ENCODE measurements at regions not wholly inside any gene's neighbourhood (a gene's known extent, or its start where the extent isn't known, plus 50 kb on each side); places are given as distances from the start of the nearest gene placed in this dataset.

- Histone ChIP-seq H3K27ac (no peak overlapping the region), H3K4me1 (ENCODE audit: control insufficient read depth in 1 of 2, low read depth in 2 of 2) (no peaks in the 10 kb centered on the region), H3K36me3 (no peaks in the 10 kb centered on the region), H3K27me3 (replicated peaks; ENCODE audit: insufficient read depth) (no peaks in the 10 kb centered on the region), H3K4me3 (no peak overlapping the region), H3K9me3 (no peaks in the 10 kb centered on the region)
- TF ChIP-seq CTCF (IDR thresholded peaks at IDR 0.05) = no peak
- DNase-seq (ENCODE audit: low spot score) (no peak), ATAC-seq (ENCODE audit: insufficient number of reproducible peaks, low FRiP score, low read depth) (no peak)
These were observed 227.3 kb downstream of the TBX18 start for GRCh38 chr6:84536885-84537638.

DNA sequence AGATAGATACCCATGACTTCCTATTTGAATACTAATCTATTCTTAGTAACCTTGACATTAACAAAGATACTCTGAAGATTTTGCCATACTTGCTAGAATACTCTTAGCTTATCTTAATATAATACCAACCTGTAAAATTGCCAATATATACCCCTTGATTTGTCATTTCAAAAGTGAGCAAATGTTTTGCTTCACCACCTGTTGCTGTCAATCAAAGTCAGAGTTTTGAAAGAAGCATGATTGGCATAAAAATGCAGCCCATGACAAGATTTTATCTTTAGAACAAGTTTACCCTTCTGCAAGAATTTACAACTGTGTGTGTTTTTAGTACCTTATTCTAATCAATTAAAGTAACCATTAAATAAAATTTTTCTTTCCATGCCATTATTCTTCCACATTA lies 236.2 kb downstream of the TBX18 start:
- DNase-seq (ENCODE audit: low spot score) (no peak), ATAC-seq (ENCODE audit: insufficient number of reproducible peaks, low FRiP score, low read depth) (no peak)
- Histone ChIP-seq H3K4me1 (ENCODE audit: control insufficient read depth in 1 of 2, low read depth in 2 of 2) (no peaks in the 10 kb centered on the region), H3K36me3 (no peaks in the 10 kb centered on the region), H3K9me3 (no peaks in the 10 kb centered on the region), H3K27me3 (replicated peaks; ENCODE audit: insufficient read depth) (no peaks in the 10 kb centered on the region), H3K27ac (no peak overlapping the region), H3K4me3 (no peak overlapping the region)
- TF ChIP-seq CTCF (IDR thresholded peaks at IDR 0.05) = no peak

GRCh38 chr6:84526631-84527030 lies 237.8 kb downstream of the TBX18 start:
- no peaks in the 10 kb centered on the region for H3K36me3 ChIP-seq
- peaks cover 0 to 15% of the 10 kb centered on the region in 2 donors for H3K4me1 ChIP-seq (ENCODE audit: control insufficient read depth in 1 of 2, low read depth in 2 of 2)
- no peaks in the 10 kb centered on the region for H3K27me3 ChIP-seq (replicated peaks; ENCODE audit: insufficient read depth)
- DNase-seq (ENCODE audit: low spot score) (no peak), ATAC-seq (ENCODE audit: insufficient number of reproducible peaks, low FRiP score, low read depth) (no peak)
- no peak overlapping the region for H3K27ac ChIP-seq
- TF ChIP-seq CTCF (IDR thresholded peaks at IDR 0.05) = no peak
- no peak overlapping the region for H3K4me3 ChIP-seq
- no peaks in the 10 kb centered on the region for H3K9me3 ChIP-seq

DNA sequence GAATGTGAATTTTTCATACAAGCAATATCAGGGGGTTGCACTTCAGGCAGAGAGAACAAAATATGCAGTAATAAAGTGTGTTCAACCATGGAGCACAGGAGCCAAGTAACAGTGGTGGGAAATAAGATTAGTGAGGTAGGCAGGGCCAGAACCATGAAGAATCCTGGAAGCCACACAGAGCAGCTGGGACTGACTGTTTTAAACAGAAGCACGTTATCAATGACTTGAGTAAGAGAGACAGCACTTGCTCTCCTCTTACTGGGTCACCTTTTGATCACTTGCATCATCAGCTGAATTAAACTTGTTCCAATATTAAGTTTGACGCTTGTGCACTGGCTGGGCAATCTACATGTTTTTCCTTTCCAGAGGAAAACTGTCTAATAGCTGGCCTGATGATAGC lies 238.5 kb downstream of the TBX18 start:
- no peaks in the 10 kb centered on the region for H3K36me3 ChIP-seq
- no peak for TF ChIP-seq CTCF (IDR thresholded peaks at IDR 0.05)
- DNase-seq (ENCODE audit: low spot score) (no peak), ATAC-seq (ENCODE audit: insufficient number of reproducible peaks, low FRiP score, low read depth) (no peak)
- no peak overlapping the region for H3K4me3 ChIP-seq
- no peaks in the 10 kb centered on the region for H3K27me3 ChIP-seq (replicated peaks; ENCODE audit: insufficient read depth)
- no peaks in the 10 kb centered on the region for H3K9me3 ChIP-seq
- peaks cover 0 to 22% of the 10 kb centered on the region in 2 donors for H3K4me1 ChIP-seq (ENCODE audit: control insufficient read depth in 1 of 2, low read depth in 2 of 2)
- H3K27ac ChIP-seq = no peak overlapping the region

DNA sequence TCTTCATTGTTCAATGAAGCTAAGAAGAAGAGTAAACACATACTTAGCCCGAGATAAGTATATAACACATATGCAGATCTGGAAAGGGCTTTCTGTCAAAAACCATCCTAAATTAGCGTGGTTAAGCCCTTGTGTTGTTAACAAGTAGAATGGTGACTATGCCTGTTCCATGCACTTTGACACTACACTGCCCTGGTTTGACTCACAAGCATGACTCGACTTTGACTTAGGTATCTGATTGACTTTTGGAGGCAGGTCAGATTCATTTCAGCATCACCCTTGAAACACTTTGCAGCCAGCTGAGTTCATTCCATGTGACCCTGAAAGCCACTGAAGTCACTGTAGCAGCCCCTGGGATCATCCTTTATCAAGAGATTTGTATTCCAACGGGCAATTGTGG lies 239.8 kb downstream of the TBX18 start:
- no peak overlapping the region for H3K4me3 ChIP-seq
- H3K4me1 ChIP-seq (ENCODE audit: control insufficient read depth in 1 of 2, low read depth in 2 of 2) = peaks cover 0 to 33% of the 10 kb centered on the region in 2 donors
- no peaks in the 10 kb centered on the region for H3K9me3 ChIP-seq
- DNase-seq (ENCODE audit: low spot score) = no peak
- no peak for ATAC-seq (ENCODE audit: insufficient number of reproducible peaks, low FRiP score, low read depth)
- no peak overlapping the region for H3K27ac ChIP-seq
- TF ChIP-seq CTCF (IDR thresholded peaks at IDR 0.05) = no peak
- no peaks in the 10 kb centered on the region for H3K36me3 ChIP-seq
- H3K27me3 ChIP-seq (replicated peaks; ENCODE audit: insufficient read depth) = no peaks in the 10 kb centered on the region

Measured in thoracic aorta (tissue), 2 donors.